Stimulated activated CD4-positive, alpha-beta T cell treated with anti-CD3 and anti-CD28 coated beads, Interleukin-4, amount 100 ng/mL, for 48 hours (primary cell): ENCODE measurements at regions not wholly inside any gene's neighbourhood (a gene's known extent, or its start where the extent isn't known, plus 50 kb on each side); places are given as distances from the start of the nearest gene placed in this dataset.
"Not testable (repeated sequence)": the region's sequence is repeated elsewhere in the genome, so short reads cannot be mapped to it uniquely, and the experiment has no call there.

ENCODE experiments used
- DNase-seq, 2 donors: peaks; one replicate each; pipeline ENCODE4 v3.0.0-alpha.2; 2020; ENCODE audit warnings: low read depth in 2 of 2

DNA sequence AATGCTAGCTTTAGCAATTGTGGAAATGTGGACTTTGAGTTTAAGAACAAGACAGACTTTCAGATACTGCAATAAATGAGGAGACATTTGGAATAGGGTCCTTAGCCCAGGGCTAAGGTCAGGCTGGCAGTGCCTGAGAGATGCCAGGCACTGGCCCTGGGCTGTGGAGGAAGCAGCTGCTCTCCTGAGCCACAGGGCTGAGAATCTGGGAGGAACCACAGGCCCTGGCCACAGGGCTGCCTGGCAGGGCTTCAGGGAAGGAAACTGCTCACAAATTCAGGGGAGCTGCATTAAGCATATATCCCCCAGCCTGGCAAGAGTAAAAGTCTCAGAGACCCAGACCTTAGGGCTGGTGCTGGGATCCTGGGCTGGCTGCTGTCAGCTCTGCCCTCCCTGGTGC lies 305.1 kb downstream of the RPIA start:
- not testable (repeated sequence) for DNase-seq

DNA sequence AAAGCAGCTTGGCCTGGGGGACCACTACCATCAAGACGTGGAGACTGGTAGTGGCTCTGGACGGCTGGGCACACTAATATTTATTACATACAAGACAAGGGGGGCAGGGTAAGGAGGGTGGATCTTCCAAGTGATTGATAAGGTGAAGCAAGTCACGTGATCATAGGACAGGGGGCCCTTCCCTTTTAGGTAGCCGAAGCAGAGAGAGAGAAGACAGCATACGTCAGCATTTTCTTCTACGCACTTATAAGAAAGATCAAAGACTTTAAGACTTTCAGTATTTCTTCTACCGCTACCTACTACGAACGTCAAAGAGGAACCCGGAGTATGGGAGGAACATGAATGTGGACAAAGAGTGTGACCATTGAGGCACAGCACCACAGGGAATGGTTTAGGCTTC lies 307.9 kb downstream of the RPIA start:
- DNase-seq = no peak

DNA sequence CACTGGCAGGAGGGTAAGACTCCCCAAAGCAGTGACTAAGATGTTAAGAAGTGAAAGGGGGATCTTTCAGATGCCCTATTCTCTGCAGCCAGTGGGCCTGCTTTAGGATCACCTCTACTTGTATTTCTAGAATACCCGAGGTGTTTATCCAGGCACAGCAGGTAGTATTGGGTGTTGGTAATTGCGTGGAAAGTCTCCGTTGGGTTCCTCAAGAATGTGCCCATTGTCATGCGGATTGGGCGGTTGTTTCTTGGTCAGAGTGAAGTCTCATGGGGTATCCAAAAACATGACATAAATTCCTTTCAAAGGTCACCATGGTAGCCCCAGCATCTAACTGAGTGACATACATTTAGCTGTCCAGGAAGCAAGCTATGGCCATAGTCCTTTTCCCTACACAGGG lies 308.8 kb downstream of the RPIA start:
- no peak for DNase-seq

DNA sequence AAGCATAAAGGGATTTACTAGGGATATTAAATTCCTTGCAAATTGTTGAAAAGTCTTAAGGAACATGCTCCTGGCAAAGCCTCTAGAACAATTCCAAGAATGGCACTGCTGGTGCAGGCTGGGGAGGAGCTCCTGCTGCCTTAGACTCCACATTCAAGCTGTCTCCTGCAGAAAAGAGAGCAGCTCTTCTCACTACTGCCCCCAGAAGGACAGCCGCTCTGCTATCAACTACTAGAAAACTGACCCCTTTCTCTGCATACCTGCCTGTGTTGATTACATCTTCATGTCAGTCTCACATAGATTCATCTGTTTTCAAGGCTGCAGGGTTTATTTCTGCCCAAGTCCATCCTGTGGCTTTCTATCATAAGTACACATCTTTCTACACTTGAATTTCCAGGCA lies 312.8 kb downstream of the RPIA start:
- DNase-seq = not testable (repeated sequence)

DNA sequence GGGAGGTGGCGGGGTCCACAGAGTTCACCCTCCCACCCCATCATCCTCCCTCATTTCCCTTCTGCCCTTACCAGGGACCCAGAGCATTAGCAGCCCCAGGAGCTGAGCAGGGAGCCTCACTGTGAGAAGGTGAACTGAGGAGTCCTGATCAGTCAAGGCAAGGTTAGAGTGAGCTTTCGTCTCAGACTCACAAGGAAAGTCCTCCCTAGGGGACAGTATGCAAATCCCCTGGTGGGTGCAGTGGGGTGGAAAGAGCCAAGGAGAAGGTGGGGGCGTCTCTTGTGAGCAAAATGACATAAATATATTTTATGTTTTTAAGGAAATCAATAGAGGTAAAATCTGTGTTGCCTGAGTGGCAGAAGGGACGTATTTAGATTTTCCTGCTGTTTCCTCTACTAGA lies 329.1 kb downstream of the RPIA start:
- not testable (repeated sequence) for DNase-seq

DNA sequence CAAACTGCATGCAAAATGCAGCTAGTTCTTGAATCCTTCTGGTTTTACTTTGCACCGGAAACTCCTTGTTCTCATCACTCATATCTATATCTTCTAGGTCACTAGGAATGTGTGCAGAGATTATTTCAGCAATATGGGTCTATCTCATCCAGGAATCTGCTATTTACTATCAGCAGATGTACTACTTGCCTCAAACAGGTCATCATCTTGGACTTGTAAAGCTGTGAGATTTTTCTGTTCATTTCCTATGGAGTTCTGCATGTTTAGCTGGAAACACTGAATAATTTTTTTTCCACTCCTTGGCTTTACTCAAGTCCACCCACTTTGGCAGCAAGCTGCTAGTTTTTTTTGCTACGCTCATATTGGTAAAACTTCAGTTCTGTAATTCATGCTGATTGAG lies 334.8 kb downstream of the RPIA start:
- not testable (repeated sequence) for DNase-seq

DNA sequence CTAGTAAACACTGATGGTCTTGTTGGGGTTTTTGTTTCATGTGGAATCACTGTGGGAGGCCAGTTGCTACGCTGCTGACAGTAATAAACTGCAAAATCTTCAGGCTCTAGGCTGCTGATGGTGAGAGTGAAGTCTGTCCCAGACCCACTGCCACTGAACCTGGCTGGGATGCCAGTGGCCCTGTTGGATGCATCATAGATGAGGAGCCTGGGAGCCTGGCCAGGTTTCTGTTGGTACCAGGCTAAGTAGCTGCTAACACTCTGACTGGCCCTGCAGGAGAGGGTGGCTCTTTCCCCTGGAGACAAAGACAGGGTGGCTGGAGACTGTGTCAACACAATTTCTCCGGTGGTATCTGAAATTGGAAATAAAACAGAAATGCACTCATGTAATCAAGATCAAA lies 335.6 kb downstream of the RPIA start:
- not testable (repeated sequence) for DNase-seq

DNA sequence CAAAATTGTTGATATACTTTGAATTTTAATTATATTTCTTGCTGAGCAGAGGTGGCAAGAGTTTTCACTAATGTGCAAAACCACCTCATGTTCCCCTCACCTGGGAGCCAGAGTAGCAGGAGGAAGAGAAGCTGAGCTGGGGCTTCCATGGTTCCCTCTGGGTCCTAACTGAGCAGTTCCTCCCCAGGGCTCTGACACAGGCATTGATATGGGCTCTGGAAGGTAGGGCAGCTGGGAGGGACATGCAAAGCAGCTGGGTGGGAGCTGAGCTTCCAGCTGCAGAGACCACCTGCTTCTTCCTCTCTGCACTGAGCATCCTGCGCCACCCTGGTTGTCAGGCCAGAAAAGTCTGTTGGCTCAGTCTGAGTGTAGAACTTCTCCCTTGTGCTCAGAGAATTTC lies 336.1 kb downstream of the RPIA start:
- not testable (repeated sequence) for DNase-seq

DNA sequence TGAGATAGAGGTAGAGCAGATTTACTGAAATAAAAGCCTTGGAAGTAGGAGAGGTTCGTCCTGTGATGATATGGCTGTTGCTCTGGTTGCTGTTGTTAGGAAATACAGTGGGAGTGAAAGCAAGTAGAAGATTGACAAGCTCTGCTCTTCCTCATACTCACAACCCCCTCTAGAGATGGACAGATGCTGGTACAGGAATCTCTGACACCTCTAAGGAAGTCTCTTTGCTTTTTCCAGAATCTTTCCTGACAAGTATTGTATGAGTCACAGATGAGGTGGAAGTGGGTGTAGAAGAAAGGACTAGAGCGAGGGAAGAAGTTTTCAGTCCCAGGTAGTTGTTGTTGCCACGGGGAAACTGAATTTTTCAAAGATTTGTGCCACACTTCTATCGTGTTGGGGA lies 337.8 kb downstream of the RPIA start:
- DNase-seq = not testable (repeated sequence)

DNA sequence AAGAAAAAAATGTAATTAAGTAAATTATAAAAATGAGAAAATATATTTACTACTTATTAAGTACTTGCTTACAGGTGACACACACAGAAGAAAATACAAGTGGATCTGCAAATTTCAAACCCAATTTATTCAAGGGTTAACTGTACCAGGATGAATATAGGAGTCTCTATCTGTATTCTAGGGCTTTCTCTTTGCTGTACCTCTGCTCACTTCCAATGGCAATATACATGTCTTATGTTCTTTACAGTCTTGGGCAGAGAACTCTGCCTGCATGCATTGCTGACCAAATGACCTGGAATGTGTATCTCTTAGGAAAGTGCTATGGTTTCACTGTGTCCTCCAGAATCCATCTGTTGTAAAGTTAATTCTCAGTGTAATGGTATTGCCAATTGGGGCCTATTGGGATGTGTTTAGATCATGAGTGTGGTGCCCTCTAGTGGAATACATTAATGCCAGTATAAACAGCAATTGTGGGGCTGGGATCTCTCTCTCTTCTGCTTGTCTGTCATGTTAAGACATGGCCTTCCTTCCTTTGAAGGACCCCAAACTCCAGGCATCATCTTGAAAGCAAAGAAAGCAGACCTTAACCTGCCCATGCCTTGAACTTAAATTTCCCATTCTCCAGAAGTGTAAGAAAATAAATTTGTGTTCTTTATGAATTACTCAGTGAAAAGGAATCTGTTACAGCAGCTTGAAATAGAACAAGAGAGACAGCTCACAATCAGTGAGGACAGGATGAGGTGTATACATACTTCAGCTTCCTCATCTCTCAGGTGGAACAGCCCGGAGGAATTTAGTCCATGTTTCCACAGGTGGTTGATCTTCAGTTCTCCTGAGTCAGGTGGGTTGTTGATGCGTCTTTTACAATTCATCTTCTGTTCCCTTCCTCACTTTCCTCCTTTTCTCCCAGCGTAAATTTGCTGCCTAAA lies 356.9 kb downstream of the RPIA start:
- DNase-seq = not testable (repeated sequence)

DNA sequence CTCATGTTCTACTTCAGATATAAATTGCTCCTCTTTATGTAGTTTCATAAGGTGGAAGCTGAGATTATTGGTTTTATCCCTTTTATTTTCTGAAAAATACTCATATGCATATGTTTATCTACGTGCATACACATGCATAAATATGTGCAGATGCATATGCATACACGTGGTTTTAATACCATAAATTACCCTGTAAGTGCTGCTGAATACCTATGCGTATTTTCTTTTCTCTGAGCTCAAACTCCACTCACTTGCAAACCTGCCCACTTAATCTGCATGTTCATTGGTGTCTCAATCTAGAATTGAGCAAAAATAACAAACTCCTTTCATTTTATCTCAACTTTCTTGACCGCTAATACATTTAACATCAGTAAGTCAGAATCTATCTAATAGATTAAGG lies 367.1 kb downstream of the RPIA start:
- not testable (repeated sequence) for DNase-seq

DNA sequence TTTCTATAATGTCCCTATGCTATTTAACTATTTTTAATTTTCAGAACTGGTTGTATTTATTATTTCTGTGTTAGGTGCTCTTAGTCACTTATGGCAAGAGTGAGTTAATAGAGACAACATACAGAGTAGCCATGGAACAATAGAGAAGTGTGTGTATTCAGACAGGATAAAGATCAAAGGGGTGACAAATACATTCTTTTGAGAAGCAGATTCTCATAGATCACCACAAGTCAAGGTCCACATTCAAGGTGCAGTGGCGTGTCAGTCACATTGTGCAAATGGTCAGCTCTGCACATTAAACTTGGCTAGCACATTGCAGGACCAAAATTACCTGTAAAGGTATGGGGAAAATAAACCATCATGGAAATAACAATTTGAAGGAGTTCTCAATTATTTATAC lies 369.7 kb downstream of the RPIA start:
- DNase-seq = not testable (repeated sequence)

DNA sequence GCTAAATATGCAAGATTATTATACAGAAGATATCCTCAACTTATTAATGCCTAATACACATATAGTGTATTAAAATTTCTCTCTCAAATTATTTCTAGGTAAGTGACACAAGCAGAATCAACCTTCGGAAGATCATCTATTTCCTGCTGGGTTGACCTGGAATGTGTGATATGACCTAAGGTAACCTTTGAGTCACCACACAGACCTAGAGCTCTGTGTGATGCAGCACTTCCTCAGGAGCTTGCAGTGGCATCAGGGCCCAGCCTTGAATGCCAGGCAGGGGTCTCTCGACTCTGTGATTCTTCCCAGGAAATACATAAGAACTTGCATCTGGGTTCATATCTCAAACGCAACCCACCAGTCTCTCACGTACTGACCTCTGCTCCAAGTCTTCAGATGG lies 385.3 kb downstream of the RPIA start:
- not testable (repeated sequence) for DNase-seq

DNA sequence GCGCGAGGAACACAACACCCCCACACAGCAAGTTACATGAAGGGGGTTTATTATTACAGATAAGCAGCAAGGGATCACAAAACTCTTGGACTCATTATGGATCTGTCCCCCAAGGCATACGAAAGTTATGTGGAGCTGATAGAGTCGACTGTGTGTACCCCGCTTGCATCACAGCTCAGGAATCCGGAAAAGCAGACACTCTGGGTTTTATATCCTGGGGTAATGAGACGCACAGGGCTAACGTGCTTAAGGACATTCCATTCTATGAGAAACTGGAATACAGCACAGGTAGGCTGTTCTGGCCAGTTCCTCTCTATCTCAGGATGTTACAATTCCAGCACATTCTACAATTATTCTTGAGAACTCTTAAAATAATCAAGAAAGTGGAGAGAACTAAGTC lies 401.4 kb downstream of the RPIA start:
- DNase-seq = not testable (repeated sequence)

DNA sequence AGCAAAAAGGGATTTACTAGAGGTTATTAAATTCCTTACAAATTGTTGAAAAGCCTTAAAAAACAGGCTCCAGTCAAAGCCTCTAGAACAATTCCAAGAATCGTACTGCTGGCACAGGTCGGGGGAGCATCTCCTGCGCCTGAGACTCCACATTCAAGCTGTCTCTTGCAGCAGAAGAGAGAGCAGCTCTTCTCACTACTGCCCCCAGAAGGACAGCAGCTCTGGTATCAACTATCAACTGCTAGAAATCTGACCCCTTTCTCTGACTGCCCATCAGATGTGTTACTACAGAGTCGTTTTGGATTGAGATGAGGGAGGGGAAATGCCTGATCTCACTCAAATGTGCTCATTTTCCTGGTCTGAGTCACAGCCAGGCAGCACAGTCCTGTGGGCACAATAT lies 403.6 kb downstream of the RPIA start:
- not testable (repeated sequence) for DNase-seq

DNA sequence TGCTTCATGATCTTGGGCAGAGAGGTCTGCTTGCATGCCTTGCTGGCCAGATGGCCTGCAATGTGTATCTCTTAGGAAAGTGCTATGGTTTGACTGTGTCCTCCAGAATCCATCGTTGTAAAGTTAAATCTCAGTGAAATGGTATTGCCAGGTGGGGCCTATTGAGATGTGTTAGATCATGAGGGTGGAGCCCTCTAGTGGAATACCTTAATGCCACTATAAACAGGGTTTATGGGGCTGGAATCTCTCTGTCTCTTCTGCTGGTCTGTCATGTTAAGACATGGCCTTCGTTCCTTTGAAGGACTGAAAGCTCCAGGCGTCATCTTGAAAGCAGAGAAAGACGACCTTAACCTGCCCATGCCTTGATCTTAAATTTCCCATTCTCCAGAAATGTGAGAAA lies 411.1 kb downstream of the RPIA start:
- DNase-seq = not testable (repeated sequence)

DNA sequence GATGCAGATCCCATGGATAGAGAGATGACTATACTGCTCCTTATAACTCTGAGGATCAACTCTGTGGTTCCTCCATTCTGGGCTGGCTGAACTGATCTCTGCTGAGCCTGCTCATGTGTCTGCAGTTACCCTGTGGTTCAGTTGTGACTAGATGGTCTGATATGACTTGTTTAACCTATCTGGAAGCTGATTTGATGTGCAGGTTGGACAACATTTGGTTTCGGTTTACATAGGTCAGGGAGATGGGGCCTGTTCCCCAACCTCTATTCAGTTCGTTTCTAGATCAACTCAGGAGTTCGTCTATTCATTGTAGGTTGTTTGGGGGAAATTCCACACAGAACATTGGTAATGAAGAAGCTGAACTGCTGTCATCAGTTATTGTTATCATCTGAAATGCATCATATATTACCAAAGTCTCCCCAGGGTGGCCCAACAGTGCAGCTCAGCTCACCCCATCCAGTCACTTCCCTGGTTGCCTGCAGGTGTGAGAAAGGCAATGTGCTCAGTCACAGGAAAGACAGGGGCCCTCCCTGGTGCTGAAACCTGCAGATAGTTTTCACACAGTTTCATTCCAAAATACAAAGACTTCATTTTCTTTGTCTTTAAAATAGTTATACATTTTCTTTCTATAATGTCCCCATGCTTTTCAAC lies 415.0 kb downstream of the RPIA start:
- not testable (repeated sequence) for DNase-seq

DNA sequence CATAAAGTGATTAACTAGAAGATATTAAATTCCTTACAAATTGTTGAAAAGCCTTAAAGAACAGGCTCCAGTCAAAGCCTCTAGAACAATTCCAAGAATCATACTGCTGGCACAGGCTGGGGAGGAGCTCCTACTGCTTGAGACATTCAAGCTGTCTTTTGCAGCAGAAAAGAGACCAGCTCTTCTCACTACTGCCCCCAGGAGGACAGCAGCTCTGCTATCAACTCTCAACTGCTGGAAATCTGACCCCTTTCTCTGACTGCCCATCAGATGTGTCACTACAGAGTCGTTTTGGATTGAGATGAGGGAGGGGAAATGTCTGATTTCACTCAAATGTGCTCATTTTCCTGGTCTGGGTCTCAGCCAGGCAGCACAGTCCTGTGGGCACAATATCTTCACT lies 421.0 kb downstream of the RPIA start:
- DNase-seq = not testable (repeated sequence)

DNA sequence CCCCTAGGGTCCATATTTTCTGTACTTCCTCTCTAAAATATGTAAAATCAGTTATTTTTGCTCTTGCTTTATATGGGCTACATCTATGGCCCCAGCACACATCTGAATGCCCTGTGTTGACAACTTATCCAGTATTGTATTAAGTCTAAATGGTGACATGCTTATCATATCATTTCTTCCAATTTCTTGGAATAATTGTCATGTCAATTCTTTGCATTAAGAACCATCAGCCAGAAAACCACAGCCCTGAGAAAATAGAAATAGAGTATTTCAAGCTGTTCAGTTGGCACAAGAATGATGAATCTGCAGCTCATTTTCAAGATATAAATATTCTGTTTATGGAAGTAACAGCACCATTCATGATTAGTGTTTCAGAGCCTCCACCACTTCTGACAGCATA lies 421.8 kb downstream of the RPIA start:
- not testable (repeated sequence) for DNase-seq

DNA sequence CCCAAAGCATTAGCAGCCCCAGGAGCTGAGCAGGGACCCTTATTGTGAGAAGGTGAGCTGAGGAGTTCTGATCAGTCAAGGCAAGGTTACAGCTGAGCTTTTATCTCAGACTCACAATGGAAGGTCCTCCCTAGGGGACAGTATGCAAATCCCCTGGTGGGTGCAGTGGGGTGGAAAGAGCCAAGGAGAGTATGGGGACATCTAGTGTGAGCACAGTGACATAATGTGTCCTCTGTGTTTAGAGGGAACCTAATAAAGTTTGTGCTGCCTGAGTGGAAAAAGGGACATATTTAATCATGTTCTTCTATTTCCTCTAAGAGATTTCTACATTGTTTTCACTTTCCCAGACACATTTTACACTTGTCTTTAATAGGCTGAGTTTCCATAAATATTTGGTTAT lies 438.0 kb downstream of the RPIA start:
- not testable (repeated sequence) for DNase-seq

DNA sequence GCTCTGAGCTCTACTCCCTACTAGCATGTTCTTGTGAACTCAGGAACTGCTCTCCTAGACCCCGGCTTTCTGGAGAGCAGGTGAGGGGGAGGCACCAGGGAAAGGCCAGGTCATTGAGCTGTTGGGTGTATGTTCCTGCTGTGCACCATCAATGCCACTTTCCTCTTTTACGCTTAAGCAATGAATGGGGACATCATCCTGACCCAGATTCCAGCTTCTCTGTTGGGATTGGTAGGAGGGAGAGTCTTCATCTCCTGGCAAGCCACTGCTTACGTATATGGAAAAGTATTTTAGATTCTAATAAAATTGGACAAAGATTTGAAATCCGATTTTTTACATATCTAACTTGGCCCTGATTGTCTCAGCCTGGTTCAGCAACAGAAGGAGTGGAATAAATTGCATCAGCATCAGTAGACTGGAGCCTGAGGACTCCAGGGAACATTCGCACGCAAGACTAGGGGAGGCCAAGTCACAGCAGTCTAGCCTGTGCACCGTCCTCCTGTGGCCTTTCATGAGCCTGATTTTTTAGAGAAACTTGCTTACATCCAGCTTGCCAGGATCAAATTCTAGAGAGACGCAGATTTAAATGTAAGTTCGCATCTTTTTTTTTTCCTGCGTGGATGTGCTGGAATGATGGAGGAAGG lies 439.3 kb downstream of the RPIA start:
- not testable (repeated sequence) for DNase-seq

DNA sequence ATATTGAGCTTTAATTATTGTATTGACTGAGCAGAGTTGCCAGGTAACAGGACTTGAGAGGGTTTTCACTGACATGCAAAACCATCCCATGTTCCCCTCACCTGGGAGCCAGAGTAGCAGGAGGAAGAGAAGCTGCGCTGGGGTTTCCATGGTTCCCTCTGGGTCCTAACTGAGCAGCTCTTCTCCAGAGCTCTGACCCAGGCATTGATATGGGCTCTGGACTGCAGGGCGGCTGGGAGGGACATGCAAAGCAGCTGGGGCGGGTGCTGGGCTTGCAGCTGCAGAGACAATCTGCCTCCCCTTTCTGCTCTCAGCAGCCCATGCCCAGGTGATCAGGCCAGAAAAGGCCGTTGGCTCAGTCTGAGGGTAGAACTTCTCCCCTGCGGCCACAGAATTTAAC lies 451.5 kb downstream of the RPIA start:
- DNase-seq = not testable (repeated sequence)
